Uterus (tissue), 2 donors: ENCODE measurements at regions not wholly inside any gene's neighbourhood (a gene's known extent, or its start where the extent isn't known, plus 50 kb on each side); places are given as distances from the start of the nearest gene placed in this dataset.
"Not testable (repeated sequence)": the region's sequence is repeated elsewhere in the genome, so short reads cannot be mapped to it uniquely, and the experiment has no call there.

Experiments
- POLR2A ChIP-seq, 2 donors: fragments of 450-650 bp; IDR thresholded peaks; one replicate each; pipeline ENCODE4 v1.6.1; 2016; ENCODE audit warnings: antibody characterized with exemption in 2 of 2, mild to moderate bottlenecking in 1 of 2, moderate library complexity in 1 of 2
- TF ChIP-seq, protein P1 (sequence below), 4 experiments: fragments of 200-600 bp in 2 of 4; fragments of 450-650 bp in 2 of 4; sonication (generic) in 2 of 4; IDR thresholded peaks; one replicate each; pipeline ENCODE4 v1.5.1; 2016 to 2019; ENCODE audit warnings: antibody characterized with exemption in 4 of 4, mild to moderate bottlenecking in 2 of 4, moderate library complexity in 1 of 4

DNA sequence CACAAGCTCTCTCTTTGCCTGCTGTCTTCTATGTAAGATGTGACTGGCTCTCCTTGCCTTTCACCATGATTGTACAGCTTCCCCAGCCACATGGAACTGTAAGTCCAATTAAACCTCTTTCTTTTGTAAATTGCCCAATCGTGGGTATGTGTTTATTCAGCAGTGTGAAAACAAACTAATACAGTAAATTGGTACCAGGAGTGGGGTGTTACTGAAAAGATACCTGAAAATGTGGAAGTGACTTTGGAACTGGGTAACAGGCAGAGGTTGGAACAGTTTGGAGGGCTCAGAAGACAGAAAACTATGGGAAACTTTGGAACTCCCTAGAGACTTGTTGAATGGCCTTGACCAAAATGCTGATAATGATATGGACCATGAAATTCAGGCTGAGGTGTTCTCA is 214.3 kb upstream of the FSCB start:
- TF ChIP-seq, protein P1, sequence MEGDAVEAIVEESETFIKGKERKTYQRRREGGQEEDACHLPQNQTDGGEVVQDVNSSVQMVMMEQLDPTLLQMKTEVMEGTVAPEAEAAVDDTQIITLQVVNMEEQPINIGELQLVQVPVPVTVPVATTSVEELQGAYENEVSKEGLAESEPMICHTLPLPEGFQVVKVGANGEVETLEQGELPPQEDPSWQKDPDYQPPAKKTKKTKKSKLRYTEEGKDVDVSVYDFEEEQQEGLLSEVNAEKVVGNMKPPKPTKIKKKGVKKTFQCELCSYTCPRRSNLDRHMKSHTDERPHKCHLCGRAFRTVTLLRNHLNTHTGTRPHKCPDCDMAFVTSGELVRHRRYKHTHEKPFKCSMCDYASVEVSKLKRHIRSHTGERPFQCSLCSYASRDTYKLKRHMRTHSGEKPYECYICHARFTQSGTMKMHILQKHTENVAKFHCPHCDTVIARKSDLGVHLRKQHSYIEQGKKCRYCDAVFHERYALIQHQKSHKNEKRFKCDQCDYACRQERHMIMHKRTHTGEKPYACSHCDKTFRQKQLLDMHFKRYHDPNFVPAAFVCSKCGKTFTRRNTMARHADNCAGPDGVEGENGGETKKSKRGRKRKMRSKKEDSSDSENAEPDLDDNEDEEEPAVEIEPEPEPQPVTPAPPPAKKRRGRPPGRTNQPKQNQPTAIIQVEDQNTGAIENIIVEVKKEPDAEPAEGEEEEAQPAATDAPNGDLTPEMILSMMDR (IDR thresholded peaks at IDR 0.05), result not testable (repeated sequence)
- not testable (repeated sequence) for TF ChIP-seq POLR2A (IDR thresholded peaks at IDR 0.05)
